ENCODE measurements at regions not wholly inside any gene's neighbourhood (a gene's known extent, or its start where the extent isn't known, plus 50 kb on each side); places are given as distances from the start of the nearest gene placed in this dataset.

DNA sequence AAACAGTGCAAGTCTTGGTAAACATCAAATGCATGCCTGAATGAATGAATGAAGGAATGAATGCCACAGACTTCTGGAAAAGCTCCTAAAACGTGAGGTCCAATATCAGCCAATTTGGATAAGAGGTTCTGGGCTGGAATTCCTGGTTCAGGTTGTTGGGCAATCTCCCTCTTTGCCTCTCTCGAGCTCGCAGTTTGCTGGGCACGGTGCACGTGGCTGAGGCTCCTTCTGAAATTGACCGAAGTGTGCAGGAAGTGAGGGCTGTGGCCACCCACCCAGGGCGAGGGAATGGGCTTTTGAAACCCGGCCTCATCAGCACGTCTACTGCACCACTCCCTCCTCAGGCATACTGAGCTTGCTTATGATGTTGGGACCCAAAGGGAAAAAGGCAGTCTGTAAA lies 288.8 kb upstream of the HS6ST1 start:
- TF ChIP-seq, protein P1, sequence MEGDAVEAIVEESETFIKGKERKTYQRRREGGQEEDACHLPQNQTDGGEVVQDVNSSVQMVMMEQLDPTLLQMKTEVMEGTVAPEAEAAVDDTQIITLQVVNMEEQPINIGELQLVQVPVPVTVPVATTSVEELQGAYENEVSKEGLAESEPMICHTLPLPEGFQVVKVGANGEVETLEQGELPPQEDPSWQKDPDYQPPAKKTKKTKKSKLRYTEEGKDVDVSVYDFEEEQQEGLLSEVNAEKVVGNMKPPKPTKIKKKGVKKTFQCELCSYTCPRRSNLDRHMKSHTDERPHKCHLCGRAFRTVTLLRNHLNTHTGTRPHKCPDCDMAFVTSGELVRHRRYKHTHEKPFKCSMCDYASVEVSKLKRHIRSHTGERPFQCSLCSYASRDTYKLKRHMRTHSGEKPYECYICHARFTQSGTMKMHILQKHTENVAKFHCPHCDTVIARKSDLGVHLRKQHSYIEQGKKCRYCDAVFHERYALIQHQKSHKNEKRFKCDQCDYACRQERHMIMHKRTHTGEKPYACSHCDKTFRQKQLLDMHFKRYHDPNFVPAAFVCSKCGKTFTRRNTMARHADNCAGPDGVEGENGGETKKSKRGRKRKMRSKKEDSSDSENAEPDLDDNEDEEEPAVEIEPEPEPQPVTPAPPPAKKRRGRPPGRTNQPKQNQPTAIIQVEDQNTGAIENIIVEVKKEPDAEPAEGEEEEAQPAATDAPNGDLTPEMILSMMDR (IDR thresholded peaks at IDR 0.05 in 4 of 5, conservative IDR thresholded peaks at IDR 0.05 in 1 of 5): no peak
- no peak for TF ChIP-seq POLR2A (IDR thresholded peaks at IDR 0.05)
